ENCODE measurements at regions not wholly inside any gene's neighbourhood (a gene's known extent, or its start where the extent isn't known, plus 50 kb on each side); places are given as distances from the start of the nearest gene placed in this dataset.

- DNase-seq: no peak
- intact Hi-C loops (cut with DNase I): no loop called here
These were observed 352.7 kb upstream of the ZNF507 start for GRCh38 chr19:31992750-31993149.

GRCh38 chr19:31995546-31995945 is 349.9 kb upstream of the ZNF507 start:
- no peak for DNase-seq

GRCh38 chr19:32010071-32010470 is 335.3 kb upstream of the ZNF507 start:
- intact Hi-C loops (cut with DNase I): no loop called here
- DNase-seq: no peak

More at GRCh38 chr19:31995546-31995945, 349.9 kb upstream of the ZNF507 start:
- intact Hi-C loops (cut with DNase I): no loop called here

DNA sequence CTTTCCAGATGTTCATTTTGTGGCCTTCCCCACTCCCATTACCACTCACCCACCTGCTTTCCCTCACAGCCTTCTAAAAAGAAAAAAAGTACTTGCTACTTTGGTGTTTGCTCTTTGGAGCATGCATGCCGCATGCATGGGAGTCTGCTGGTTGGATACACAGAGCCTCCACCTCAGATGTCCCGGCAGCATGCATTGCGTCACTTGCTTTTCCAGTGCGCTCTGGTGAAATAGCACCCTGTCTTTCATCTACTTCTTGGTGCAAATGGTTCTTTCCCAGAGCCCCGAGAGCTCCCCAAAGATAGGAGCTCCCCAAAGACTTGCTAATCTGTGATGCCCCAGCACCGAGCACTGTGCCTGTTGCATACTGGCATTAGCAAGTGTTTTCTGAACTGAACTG is 333.2 kb upstream of the ZNF507 start:
- DNase-seq: no peak
- intact Hi-C loops (cut with DNase I): no loop called here

DNA sequence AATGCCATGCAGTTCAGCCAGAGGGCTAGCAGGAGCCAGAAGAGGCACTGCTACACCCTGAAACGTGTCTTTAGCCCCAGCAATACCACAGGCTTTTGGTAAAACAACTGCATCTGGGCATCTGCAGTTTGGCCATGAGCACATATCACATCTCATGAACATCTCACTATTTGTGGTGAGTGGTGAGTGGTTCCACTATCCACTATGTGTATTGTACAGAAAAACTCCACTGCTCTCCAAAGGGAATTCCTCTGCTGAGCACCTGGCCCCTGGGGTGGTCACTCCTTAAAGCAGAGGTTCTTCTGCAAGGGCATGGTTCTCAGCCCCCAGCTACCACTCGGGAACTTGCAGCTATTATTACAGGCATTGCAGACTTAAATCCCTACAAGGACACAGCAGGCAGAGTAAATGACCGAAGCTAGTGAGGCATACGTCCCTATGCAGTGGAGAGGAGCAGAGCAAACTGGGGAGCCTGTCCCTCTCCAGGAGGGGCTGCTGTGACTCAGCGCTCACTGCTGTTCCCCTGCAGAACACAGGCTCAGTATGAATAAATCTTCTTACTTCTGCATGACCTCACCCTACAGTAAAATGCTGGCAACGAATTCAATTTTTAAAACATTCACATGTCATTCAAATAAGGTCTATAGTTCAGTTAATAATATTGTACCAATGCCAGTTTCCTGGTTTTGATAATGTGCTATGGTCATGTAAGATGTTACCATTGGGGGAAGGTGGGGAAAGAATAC is 332.4 kb upstream of the ZNF507 start:
- intact Hi-C loops (cut with DNase I): no loop called here
- no peak for DNase-seq

DNA sequence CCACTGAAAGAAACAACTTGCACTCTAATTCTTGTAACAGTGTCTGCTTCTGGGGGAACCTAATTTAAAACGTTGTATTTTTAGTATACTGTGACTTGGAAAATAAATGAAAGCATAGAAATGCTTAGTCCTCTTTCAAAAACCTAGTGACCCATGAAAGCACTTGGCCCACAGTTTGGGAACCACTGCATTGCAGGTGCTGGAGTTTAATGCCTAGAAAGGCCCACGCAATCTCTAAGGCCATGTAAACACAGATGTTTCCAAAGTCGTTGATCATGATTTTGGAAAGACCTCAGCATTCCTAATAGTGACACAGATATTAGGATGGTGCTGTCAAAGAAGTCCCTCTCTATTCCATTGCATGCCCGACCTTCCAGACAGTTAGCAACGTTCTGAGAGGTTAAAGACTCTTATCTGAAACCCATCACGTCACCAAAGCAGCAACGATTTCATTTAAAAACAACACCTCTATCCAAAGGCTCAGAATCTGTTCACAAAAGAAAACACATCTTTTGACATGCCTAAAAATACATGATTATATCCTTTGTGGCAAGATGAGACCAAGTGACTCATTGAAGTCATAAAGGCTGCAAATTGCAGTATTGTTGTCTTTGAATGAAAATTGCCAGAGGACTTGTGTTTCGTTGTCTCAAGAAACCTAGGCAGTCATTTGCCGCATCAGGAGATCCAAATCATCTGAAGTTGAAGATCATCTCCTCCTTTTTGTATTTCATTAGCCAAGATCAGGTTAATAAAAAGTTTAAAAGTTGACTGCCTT is 328.0 kb upstream of the ZNF507 start:
- no peak for DNase-seq
- intact Hi-C loops (cut with DNase I): no loop called here

GRCh38 chr19:32018014-32018413 is 327.4 kb upstream of the ZNF507 start:
- intact Hi-C loops (cut with DNase I): no loop called here
- peak in 2 of 10 donors; percentile 11 to 71 for DNase-seq

DNA sequence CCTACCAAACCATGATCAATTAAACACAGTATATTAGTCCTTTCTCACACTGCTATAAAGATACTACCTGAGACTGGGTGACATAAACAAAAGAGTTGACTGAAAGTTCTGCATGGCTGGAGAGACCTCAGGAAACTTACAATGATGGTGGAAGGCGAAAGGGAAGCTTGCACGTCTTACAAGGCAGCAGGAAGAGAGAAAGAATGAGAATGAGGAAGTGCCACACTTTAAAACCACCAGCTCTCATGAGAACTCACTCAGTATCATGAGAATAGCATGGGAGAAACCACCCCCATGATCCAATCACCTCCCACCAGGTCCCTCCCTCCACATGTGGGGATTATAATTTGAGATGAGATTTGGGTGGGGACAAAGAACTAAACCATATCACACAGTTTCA is 324.9 kb upstream of the ZNF507 start:
- intact Hi-C loops (cut with DNase I): no loop called here
- DNase-seq: no peak

DNA sequence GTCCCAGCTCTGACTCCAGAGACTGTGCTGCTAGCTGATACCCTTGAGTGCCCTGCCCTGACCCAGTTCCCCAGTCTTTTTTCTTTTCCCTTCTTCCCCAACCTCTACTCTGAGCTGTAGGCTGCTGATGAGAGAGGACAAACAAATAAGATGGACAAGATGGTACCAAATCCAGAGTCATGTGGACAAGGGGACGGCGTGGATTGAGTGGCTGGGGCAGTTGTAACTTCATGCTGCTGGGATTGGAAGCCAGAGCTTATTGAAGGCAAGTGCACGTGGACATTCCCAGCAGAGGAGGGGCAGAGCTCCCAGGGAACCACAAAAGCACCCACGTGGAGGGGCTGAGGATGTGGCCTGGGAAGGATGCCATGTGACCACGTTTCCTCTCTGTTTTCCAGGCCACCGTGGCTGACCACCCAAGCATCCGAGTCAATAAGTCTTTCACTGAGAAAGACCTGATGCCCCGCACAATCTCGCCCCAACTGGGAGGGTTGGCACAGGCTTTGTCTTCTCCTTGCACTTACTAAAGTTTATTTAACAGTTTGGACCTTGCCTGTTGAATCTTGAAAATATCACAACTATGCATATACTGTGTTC is 323.3 kb upstream of the ZNF507 start:
- no peak for DNase-seq
- intact Hi-C loops (cut with DNase I): no loop called here

GRCh38 chr19:32022731-32023563 is 322.5 kb upstream of the ZNF507 start:
- intact Hi-C loops (cut with DNase I): no loop called here
- no peak for DNase-seq

DNA sequence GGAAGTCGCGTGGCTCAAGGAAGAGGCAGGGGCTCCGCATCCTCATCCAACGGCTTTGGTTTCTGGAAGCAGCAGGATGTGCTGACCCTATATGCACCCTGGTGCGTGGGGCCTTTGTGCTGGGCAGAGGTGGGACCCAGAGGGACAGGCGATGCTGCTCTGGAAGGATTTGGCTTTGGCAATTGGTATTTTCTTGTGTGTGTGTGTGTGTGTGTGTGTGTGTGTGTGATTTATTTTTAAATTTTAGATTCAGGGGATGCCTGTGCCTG is 321.9 kb upstream of the ZNF507 start:
- no peak for DNase-seq
- intact Hi-C loops (cut with DNase I): no loop called here

DNA sequence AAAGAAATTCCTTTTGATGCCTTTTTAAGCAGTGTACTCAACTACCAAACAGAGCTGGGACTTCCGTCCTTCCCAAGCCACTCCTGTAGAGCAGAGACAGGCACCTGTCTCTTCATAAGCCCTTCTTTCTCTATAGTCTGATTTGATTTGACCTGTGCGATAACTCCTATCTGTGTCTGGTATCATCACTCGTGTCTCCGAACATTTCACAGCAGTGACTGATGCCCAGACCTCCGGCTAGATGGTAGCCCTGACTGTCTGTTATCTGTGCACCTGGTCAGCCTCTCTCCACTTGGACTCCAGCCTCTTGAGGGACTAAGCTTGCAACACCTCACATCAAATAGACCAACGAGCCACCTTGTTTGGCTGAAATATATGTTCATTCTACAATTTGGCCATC is 316.2 kb upstream of the ZNF507 start:
- DNase-seq: no peak
- intact Hi-C loops (cut with DNase I): no loop called here

DNA sequence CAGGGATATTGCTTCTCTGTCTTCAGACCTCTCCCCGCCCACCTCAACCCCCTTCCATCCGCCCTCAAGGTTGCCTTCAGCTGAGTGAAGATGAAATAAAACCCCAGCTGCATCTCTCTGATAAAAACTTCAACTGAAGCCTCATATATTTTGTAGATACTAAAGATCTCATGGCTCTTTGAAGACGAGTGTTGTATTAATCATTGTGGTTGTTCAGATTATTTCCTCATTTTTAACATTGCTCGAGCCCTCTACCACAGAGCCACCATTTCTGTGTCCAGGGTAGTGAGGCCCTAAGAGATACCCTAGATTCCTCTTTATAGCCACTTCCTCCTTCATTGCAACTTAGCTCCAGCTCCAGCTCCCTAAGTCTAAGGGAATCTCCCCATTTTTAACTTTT is 312.8 kb upstream of the ZNF507 start:
- no peak for DNase-seq
- intact Hi-C loops (cut with DNase I): no loop called here

DNA sequence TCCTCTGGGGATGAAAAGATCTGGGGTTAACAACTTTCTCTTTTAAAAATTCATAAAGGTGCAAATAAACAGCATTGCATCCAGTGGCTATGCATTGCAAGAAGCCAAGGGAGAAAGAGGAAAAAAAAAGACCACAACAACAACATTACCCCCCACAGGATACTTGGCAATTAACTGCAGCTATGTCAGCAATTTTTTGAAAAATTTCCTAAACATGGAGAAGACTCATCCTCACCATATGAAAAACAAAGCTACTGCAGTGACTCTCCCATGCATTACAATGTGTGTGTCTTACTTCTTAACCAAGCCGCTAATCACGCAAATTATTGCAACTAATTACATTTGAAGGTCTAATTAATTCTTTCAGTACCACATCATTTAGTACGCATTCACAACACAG is 309.8 kb upstream of the ZNF507 start:
- intact Hi-C loops (cut with DNase I): no loop called here
- no peak for DNase-seq

- DNase-seq: no peak
- intact Hi-C loops (cut with DNase I): no loop called here
These were observed 307.1 kb upstream of the ZNF507 start for GRCh38 chr19:32038021-32038920.

DNA sequence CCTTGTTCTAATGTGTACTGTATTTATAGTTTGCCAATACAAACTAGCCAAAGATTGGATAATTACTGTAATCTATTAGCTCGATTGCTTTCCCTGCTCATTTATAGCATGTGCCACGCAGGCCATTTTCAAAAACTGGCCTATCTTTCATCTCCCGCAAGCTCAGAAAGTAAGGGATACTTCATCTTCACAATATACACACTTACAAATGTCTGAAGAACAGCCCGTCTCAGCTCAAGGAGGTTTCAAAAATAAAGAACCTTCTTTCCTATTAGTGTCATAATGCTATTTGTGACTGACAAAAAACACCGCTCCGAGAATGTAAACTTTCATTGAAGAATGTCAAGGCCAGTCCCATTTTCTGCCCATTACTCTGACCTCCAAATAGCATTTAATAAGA is 306.4 kb upstream of the ZNF507 start:
- intact Hi-C loops (cut with DNase I): no loop called here
- no peak for DNase-seq

GRCh38 chr19:32039440-32039839 is 306.0 kb upstream of the ZNF507 start:
- no peak for DNase-seq

GRCh38 chr19:32040236-32040635 is 305.2 kb upstream of the ZNF507 start:
- intact Hi-C loops (cut with DNase I): loop anchor here (5.0 kb wide), 1 partner anchor 1353 kb away; no protein-coding TSS in a partner anchor
- no peak for DNase-seq

More at GRCh38 chr19:32039440-32039839, 306.0 kb upstream of the ZNF507 start:
- intact Hi-C loops (cut with DNase I): no loop called here

GRCh38 chr19:32041681-32042292 is 303.6 kb upstream of the ZNF507 start:
- peak in 9 of 10 donors; percentile 28 to 91 (median 64) for DNase-seq
- intact Hi-C loops (cut with DNase I): loop anchor here (5.0 kb wide), 1 partner anchor 1354 kb away; no protein-coding TSS in a partner anchor

All from posterior cingulate gyrus (tissue), 11 donors.